GM12872 (cell line): ENCODE measurements at regions not wholly inside any gene's neighbourhood (a gene's known extent, or its start where the extent isn't known, plus 50 kb on each side); places are given as distances from the start of the nearest gene placed in this dataset.

Experiments used
- CTCF ChIP-seq: IDR thresholded peaks from 3 replicates; pipeline ENCODE4 v1.5.1; 2011; ENCODE audit warnings: low read depth, mild to moderate bottlenecking, low read length, moderate library complexity; ENCODE audit not compliant: insufficient read depth

GRCh38 chr5:21574438-21574837 lies 1278.7 kb downstream of the CDH12 start:
- TF ChIP-seq CTCF: no peak

DNA sequence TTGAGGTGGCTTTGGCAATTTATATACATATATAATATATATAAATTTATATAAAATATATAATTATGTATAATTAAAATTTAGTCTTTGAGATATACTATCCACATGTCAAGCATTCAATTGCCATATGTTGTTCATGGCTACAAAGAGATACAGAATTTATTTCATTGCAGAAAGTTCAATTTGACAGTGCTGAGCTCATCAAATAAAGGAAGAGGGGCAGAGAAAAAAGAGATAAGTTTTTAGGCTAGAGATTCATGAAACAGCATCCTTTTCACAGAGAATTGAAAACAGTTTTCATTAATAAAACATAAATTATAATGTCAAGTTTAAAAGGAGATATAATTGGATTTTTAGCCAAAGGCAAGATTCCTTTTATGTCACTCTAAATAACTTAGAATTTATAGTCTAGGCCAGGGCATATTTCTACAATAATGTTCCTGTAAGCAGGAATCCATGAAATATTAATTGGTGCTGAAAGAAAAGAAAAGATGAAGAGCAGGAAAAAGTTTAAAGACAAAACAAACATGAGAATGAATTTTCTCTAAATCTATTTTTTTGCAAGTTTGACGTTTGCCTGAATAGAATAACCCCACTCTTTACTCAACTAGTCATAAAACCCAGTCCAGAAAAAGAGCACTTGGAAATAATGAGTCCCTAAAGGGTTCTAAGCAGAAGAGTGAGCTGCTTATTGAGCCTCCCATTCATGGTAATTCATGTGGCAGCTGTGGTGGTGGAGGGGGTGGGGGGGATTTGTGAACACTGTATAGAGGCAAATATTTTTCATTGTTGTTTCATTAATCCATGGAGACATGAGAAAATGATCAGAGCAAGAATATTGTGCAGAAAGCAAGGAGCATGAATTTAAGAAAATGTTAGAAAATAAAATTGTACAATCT lies 1279.5 kb downstream of the CDH12 start:
- no peak for TF ChIP-seq CTCF

DNA sequence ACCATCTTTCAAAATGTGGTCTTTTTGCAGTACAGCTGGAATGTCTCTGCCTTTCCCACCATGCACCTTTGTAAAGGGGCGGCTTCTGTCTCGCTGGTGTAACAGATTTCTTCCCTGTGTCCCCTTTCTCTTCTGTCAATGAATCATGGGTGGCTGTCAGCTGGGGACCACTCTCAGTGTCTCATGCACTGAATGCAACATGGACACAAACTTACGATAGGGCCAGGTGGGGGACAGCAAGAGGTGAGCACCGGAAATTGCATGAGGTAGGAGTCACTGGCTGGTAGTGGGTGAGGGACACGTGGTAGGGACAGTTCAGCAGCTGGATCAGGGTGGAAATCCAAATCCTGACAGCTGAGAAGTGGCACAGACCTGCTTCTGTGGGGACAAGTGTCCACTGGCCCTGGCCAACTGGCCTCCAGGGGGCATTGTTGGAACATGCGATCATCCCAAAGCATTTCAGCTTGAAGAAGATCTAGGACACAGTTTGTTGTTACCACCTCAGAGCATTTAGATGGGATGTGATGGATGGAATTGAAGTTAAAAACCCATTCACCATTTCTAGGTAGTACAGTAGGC lies 1383.5 kb downstream of the CDH12 start:
- TF ChIP-seq CTCF: peak; percentile 48; the same call in 2 of the 3 replicates

GRCh38 chr5:21452449-21452848 lies 1400.7 kb downstream of the CDH12 start:
- no peak for TF ChIP-seq CTCF

DNA sequence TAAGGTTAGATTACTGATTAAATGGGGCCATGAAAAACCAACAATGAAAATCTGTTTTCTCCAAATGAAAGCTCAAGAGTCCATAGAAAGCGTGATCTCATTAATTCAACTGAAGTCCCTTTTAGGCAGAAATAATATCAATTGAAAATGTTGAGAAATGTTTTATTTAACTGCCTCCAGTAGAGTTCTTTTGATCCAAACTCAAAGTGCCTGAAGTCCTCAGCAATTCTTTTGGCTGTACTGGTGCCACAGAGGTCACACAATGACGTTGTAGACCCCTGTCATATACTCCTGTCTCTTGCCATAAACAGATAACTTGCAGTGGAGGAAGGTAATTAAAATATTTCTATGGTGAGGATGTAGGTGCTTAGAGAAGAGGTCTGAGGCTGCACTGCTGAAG lies 1420.5 kb downstream of the CDH12 start:
- TF ChIP-seq CTCF: no peak

DNA sequence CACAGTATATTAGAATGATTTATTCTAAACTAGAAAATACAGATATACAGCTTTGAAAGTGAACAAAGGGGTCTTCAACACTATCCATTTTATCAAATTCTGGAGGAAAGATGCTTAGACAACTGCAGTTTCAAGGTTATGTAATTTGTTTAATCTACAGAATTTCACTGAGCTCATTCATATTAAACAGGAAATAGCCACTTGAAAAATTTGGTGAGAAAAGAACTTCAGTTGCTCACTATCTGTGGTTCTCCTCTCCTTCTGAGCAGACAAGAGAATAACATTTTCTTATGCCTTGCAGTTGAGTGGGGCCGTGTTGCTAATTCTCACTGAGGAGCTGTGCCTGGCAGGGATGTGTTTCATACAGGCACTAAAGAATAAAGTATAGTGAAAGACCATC lies 1428.2 kb downstream of the CDH12 start:
- no peak for TF ChIP-seq CTCF

DNA sequence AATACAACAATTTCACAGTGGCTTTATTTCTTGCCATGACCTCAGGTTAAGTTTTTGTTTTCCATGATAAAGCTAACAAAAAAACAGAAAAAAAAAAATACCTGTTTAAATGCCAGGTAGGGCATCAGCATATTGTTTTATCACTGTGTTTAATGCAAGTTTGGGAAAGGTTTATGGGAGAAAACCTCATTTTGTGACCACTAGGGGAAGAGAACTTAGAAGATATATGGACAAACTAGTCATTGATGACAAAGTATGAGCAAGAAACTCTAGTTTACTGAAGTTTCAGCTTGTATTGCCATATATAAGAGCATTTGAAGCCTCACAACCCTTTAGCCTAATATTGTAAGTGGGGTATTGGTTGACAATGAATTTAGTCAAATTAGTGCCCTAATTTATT lies 1431.4 kb upstream of the CDH18 start:
- no peak for TF ChIP-seq CTCF
